Skeletal muscle tissue (tissue), 3 donors: ENCODE measurements at regions not wholly inside any gene's neighbourhood (a gene's known extent, or its start where the extent isn't known, plus 50 kb on each side); places are given as distances from the start of the nearest gene placed in this dataset.

Experiments
- H3K27ac ChIP-seq: one replicate; pipeline ENCODE4 v1.7.0; 2013; ENCODE audit warnings: mild to moderate bottlenecking, low read depth, low read length, inconsistent platforms
- H3K27me3 ChIP-seq, 3 donors: one replicate each; pipeline ENCODE4 v1.7.0; 2013; ENCODE audit warnings: low read length in 3 of 3; ENCODE audit not compliant: control insufficient read depth in 3 of 3, insufficient read depth in 3 of 3
- H3K36me3 ChIP-seq, 3 donors: one replicate each; pipeline ENCODE4 v1.7.0; 2013; ENCODE audit warnings: low read length in 3 of 3; ENCODE audit not compliant: control insufficient read depth in 3 of 3, insufficient read depth in 3 of 3
- H3K4me1 ChIP-seq, 3 donors: one replicate each; pipeline ENCODE4 v1.7.0; 2013; ENCODE audit warnings: low read length in 3 of 3, mild to moderate bottlenecking in 3 of 3; ENCODE audit not compliant: control insufficient read depth in 3 of 3, insufficient read depth in 3 of 3
- H3K4me3 ChIP-seq, 3 donors: one replicate each; pipeline ENCODE4 v1.7.0; 2013; ENCODE audit warnings: low read length in 3 of 3
- H3K9ac ChIP-seq, 3 donors: one replicate each; pipeline ENCODE4 v1.7.0; 2013; ENCODE audit warnings: low read length in 3 of 3, mild to moderate bottlenecking in 3 of 3, moderate library complexity in 2 of 3, low read depth in 1 of 3
- H3K9me3 ChIP-seq, 3 donors: one replicate each; pipeline ENCODE4 v1.7.0; 2013; ENCODE audit warnings: low read length in 3 of 3; ENCODE audit not compliant: control insufficient read depth in 3 of 3
- donor health status: Osteomylitis.

DNA sequence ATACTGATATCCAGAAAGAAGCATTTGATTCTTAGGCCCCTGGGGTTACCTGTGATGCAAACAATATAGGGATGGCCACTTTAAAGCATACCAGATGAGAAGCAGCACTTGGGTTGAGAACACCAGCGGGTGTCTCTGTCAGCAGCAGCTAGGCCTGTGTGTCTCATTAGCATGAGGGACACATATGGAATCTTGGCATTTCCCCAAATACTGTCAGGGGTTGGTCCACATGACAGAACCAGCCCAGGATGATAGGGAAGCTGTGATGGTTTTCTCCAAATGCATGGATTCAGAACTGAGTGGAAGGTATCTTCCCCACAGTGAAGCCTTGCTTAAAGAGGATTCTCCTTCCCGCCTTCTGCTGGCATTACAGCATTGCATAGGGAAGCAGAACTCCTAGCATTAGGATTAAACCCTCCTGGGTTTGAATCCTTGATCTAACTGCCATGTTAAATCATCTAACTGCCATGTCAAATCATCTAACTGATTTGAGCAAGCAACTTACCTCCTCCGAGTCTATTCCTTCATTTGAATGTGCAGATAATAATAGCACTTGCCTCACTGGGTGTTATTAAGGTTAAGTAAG lies 111.5 kb upstream of the WSCD2 start:
- H3K27me3 ChIP-seq = peaks cover 0 to 5% (median 2%) of the 10 kb centered on the region in 3 donors

DNA sequence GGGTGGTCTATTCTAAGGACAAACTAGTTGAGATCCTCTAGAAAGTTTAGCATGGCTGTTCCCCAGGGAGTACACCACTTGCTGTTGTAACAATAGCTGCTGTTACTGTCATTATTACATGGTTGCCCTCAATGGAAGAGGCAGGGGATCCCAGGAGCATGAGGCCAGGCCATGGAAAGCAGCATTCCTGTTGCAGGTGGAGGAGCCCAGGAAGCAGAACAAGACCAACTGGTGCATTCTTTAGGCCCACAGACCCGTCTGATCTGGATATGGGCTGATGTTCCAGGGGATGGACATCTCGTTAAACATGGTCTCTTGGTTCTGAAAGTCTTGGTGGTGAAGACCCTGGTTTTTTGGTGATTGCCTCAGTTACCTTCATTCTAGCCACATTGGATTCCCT lies 109.2 kb upstream of the WSCD2 start:
- H3K4me3 ChIP-seq = no peak overlapping the region
- no peaks in the 10 kb centered on the region for H3K4me1 ChIP-seq
- peaks cover 0 to 3% (median 0%) of the 10 kb centered on the region in 3 donors for H3K9me3 ChIP-seq
- H3K27ac ChIP-seq = no peak overlapping the region
- peaks cover 0 to 3% (median 2%) of the 10 kb centered on the region in 3 donors for H3K27me3 ChIP-seq
- H3K9ac ChIP-seq = no peak overlapping the region
- H3K36me3 ChIP-seq = no peaks in the 10 kb centered on the region

More for the DNA sequence above, 111.5 kb upstream of the WSCD2 start:
- Histone ChIP-seq H3K4me1 (no peaks in the 10 kb centered on the region), H3K9ac (no peak overlapping the region), H3K36me3 (no peaks in the 10 kb centered on the region), H3K9me3 (peaks cover 0 to 3% (median 0%) of the 10 kb centered on the region in 3 donors), H3K27ac (no peak overlapping the region), H3K4me3 (no peak overlapping the region)

DNA sequence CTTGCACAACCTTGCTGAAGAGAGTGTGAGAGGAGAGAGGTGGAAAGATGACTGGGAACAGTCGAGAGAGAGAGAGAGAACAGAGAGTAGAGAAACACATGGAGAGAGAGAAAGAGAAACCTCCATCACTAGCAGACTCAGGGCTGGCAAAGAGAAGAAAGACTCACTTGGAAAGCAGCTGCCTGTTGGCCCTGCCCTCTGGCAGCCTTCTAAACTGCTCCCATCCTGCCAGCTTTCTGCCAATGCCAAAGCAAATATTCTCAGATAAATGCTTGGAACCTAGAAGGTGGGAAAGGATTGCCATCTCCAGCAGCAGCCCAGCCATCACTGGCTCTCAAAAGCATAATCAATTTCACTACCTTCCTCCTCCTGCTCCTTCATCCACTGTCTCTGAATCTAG lies 107.9 kb upstream of the WSCD2 start:
- peaks cover 0 to 3% (median 2%) of the 10 kb centered on the region in 3 donors for H3K27me3 ChIP-seq

DNA sequence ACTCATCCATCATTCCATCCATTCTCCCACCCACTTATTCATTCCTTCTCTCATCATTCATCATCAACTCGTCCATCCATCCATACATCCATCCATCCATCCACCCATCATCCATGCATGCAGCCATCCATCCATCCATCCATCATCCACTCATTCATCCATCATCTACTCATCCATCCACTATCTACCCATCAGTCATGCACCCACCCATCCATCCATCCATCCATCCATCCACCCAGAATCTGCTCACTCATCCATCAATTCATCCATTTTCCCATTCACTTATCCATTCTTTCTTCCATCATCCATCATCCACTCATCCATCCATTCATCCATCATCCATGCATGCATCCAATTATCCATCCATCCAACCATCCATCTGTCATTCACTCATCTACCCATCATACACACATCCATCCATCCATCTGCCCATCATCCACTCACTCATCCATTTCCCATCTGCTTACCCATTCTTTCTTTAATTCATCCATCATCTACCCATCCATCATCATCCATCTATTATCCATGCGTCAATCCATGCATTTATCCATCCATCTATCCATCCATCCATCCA lies 107.1 kb upstream of the WSCD2 start:
- H3K9ac ChIP-seq = no peak overlapping the region
- no peak overlapping the region for H3K4me3 ChIP-seq
- H3K4me1 ChIP-seq = no peaks in the 10 kb centered on the region
- peaks cover 0 to 3% (median 0%) of the 10 kb centered on the region in 3 donors for H3K9me3 ChIP-seq
- no peaks in the 10 kb centered on the region for H3K36me3 ChIP-seq
- no peak overlapping the region for H3K27ac ChIP-seq
- H3K27me3 ChIP-seq = peaks cover 0 to 3% (median 2%) of the 10 kb centered on the region in 3 donors

More for the DNA sequence above, 107.9 kb upstream of the WSCD2 start:
- H3K9ac ChIP-seq = no peak overlapping the region
- no peaks in the 10 kb centered on the region for H3K36me3 ChIP-seq
- no peak overlapping the region for H3K4me3 ChIP-seq
- no peaks in the 10 kb centered on the region for H3K4me1 ChIP-seq
- peaks cover 0 to 3% (median 0%) of the 10 kb centered on the region in 3 donors for H3K9me3 ChIP-seq
- H3K27ac ChIP-seq = no peak overlapping the region

- Histone ChIP-seq H3K4me1 (no peaks in the 10 kb centered on the region), H3K9ac (no peak overlapping the region), H3K27ac (no peak overlapping the region), H3K9me3 (no peaks in the 10 kb centered on the region), H3K4me3 (no peak overlapping the region), H3K36me3 (no peaks in the 10 kb centered on the region), H3K27me3 (peaks cover 3 to 10% (median 6%) of the 10 kb centered on the region in 3 donors)
Measured at GRCh38 chr12:108029051-108029835, 99.8 kb upstream of the WSCD2 start.

GRCh38 chr12:108033090-108033489 lies 96.0 kb upstream of the WSCD2 start:
- H3K27ac ChIP-seq = no peak overlapping the region
- H3K9me3 ChIP-seq = no peaks in the 10 kb centered on the region
- no peaks in the 10 kb centered on the region for H3K36me3 ChIP-seq
- no peak overlapping the region for H3K9ac ChIP-seq
- H3K27me3 ChIP-seq = peaks cover 0 to 5% (median 3%) of the 10 kb centered on the region in 3 donors
- H3K4me1 ChIP-seq = no peaks in the 10 kb centered on the region
- no peak overlapping the region for H3K4me3 ChIP-seq

DNA sequence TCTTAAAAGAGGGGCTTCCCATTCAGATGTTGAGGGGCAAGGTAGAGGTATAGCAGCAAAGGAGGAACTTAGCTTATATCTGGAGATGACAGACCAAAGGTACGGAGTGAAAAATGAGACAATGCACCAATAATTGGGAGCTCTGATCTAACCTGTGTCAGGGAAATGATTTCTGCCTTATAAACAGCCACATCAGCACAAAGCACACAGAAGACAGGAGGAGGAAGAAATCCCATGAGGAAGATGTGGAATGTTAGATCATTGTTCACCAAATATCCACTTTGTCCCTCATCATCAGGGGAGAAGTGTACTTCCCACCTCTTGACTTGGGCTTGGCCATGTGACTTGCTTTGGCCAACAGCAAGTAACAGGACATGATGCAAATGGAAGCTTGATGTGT lies 93.7 kb upstream of the WSCD2 start:
- no peaks in the 10 kb centered on the region for H3K36me3 ChIP-seq
- no peaks in the 10 kb centered on the region for H3K9me3 ChIP-seq
- H3K4me1 ChIP-seq = no peaks in the 10 kb centered on the region
- no peak overlapping the region for H3K4me3 ChIP-seq
- H3K27me3 ChIP-seq = no peaks in the 10 kb centered on the region
- no peak overlapping the region for H3K27ac ChIP-seq
- no peak overlapping the region for H3K9ac ChIP-seq

GRCh38 chr12:108037960-108038359 lies 91.1 kb upstream of the WSCD2 start:
- H3K27ac ChIP-seq = no peak overlapping the region
- H3K4me3 ChIP-seq = no peak overlapping the region
- no peaks in the 10 kb centered on the region for H3K9me3 ChIP-seq
- peaks cover 0 to 3% (median 0%) of the 10 kb centered on the region in 3 donors for H3K4me1 ChIP-seq
- no peaks in the 10 kb centered on the region for H3K27me3 ChIP-seq
- no peaks in the 10 kb centered on the region for H3K36me3 ChIP-seq
- no peak overlapping the region for H3K9ac ChIP-seq

GRCh38 chr12:108039794-108040193 lies 89.3 kb upstream of the WSCD2 start:
- H3K27me3 ChIP-seq = no peaks in the 10 kb centered on the region
- no peak overlapping the region for H3K4me3 ChIP-seq
- H3K36me3 ChIP-seq = no peaks in the 10 kb centered on the region
- H3K9ac ChIP-seq = no peak overlapping the region
- H3K4me1 ChIP-seq = peaks cover 0 to 3% (median 0%) of the 10 kb centered on the region in 3 donors
- no peaks in the 10 kb centered on the region for H3K9me3 ChIP-seq
- no peak overlapping the region for H3K27ac ChIP-seq

- no peaks in the 10 kb centered on the region for H3K9me3 ChIP-seq
- no peak overlapping the region for H3K4me3 ChIP-seq
- no peak overlapping the region for H3K9ac ChIP-seq
- H3K27ac ChIP-seq = no peak overlapping the region
- no peaks in the 10 kb centered on the region for H3K36me3 ChIP-seq
- H3K27me3 ChIP-seq = no peaks in the 10 kb centered on the region
- peaks cover 0 to 3% (median 0%) of the 10 kb centered on the region in 3 donors for H3K4me1 ChIP-seq
Measured at GRCh38 chr12:108040947-108041346, 88.1 kb upstream of the WSCD2 start.
